Mesothelial cell of epicardium (in vitro differentiated cells): ENCODE measurements at regions not wholly inside any gene's neighbourhood (a gene's known extent, or its start where the extent isn't known, plus 50 kb on each side); places are given as distances from the start of the nearest gene placed in this dataset.

Source experiments
- DNase-seq, 2 experiments: peaks; one replicate each; pipeline ENCODE4 v3.0.0; 2021; ENCODE audit warnings: low spot score in 2 of 2; ENCODE audit not compliant: unreplicated experiment in 2 of 2
- H3K27ac Mint-ChIP-seq: 2 replicates; pipeline ENCODE4 v1.8.0; 2021; ENCODE audit warnings: mixed read lengths
- H3K27me3 Mint-ChIP-seq: 2 replicates; pipeline ENCODE4 v1.8.0; 2021; ENCODE audit warnings: low read depth, mixed read lengths
- H3K36me3 Mint-ChIP-seq: 2 replicates; pipeline ENCODE4 v1.8.0; 2021; ENCODE audit warnings: mixed read lengths
- H3K4me1 Mint-ChIP-seq: 2 replicates; pipeline ENCODE4 v1.8.0; 2021; ENCODE audit warnings: mixed read lengths
- H3K4me3 Mint-ChIP-seq: 2 replicates; pipeline ENCODE4 v1.8.0; 2021; ENCODE audit warnings: mild to moderate bottlenecking, moderate library complexity, mixed read lengths
- H3K9me3 Mint-ChIP-seq: 2 replicates; pipeline ENCODE4 v1.8.0; 2021; ENCODE audit warnings: mixed read lengths
- CTCF ChIP-seq: fragments of 200-600 bp; sonication (generic); IDR thresholded peaks from one replicate; pipeline ENCODE4 v1.5.0; 2021; ENCODE audit warnings: antibody characterized with exemption; ENCODE audit not compliant: unreplicated experiment

DNA sequence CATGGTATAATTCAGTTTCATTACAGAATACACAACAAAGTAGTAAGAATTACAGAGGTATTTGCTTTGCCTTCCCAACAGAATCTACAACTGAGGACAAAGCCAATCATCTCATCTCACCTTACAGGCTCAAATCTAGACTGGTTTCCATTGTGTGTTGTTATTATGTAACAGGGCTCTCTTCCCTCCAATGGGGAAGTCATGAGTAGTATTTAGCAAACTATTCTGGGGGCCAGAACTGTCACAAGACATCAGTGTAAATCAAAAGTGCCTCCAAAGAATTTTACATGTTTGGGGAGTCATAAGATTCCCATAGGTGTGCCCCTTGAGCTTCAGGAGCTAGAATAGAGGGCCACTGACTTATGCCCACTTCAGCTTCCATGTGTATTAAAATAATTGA is 187.0 kb upstream of the EDNRB start:
- H3K4me3 Mint-ChIP-seq = no peak overlapping the region
- H3K27ac Mint-ChIP-seq = no peak overlapping the region
- H3K36me3 Mint-ChIP-seq = peaks cover 2% of the 10 kb centered on the region
- peaks cover 8% of the 10 kb centered on the region for H3K9me3 Mint-ChIP-seq
- DNase-seq = no peak
- H3K4me1 Mint-ChIP-seq = no peaks in the 10 kb centered on the region
- no peaks in the 10 kb centered on the region for H3K27me3 Mint-ChIP-seq
- no peak for TF ChIP-seq CTCF

- no peaks in the 10 kb centered on the region for H3K4me1 Mint-ChIP-seq
- no peak overlapping the region for H3K27ac Mint-ChIP-seq
- TF ChIP-seq CTCF = no peak
- H3K36me3 Mint-ChIP-seq = no peaks in the 10 kb centered on the region
- no peaks in the 10 kb centered on the region for H3K9me3 Mint-ChIP-seq
- no peak for DNase-seq
- H3K27me3 Mint-ChIP-seq = no peaks in the 10 kb centered on the region
- no peak overlapping the region for H3K4me3 Mint-ChIP-seq
These were observed 185.3 kb upstream of the EDNRB start for GRCh38 chr13:78103936-78104335.

- Mint-ChIP-seq H3K27ac (no peak overlapping the region), H3K36me3 (no peaks in the 10 kb centered on the region), H3K4me1 (no peaks in the 10 kb centered on the region), H3K4me3 (no peak overlapping the region), H3K9me3 (peaks cover 5% of the 10 kb centered on the region), H3K27me3 (no peaks in the 10 kb centered on the region)
- no peak for TF ChIP-seq CTCF
- DNase-seq = no peak
These were observed 184.1 kb upstream of the EDNRB start for GRCh38 chr13:78102741-78103140.

DNA sequence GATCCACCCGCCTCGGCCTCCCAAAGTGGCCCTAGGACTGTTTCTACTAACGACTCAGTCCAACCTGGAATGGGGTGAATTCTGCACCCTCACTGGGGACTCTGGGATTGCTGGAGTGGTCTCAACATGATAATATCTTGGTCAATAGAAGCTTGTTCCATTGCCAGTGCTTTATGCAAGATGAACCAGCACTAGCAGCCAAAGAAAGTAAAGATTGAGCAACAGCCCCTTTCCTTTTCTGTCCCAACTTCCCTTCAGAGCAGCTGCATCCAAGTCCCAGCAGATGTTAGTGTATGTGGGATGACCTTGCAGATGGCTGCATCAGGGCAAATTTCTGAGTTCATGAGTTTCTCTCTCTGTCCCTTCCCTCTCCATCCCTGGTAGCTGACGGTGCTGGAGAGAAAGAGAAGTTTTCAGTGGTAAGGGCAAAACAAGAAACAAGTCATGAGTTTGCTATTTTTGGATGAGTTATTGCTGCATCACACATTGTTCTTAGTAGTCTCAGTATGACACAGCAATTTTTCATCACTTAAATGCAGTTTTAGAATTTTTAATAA is 183.6 kb upstream of the EDNRB start:
- peaks cover 5% of the 10 kb centered on the region for H3K9me3 Mint-ChIP-seq
- no peak for TF ChIP-seq CTCF
- no peaks in the 10 kb centered on the region for H3K36me3 Mint-ChIP-seq
- H3K4me1 Mint-ChIP-seq = no peaks in the 10 kb centered on the region
- H3K4me3 Mint-ChIP-seq = no peak overlapping the region
- no peak overlapping the region for H3K27ac Mint-ChIP-seq
- no peaks in the 10 kb centered on the region for H3K27me3 Mint-ChIP-seq
- no peak for DNase-seq

GRCh38 chr13:78100486-78100885 is 181.9 kb upstream of the EDNRB start:
- Mint-ChIP-seq H3K4me3 (no peak overlapping the region), H3K27ac (no peak overlapping the region), H3K36me3 (no peaks in the 10 kb centered on the region), H3K4me1 (no peaks in the 10 kb centered on the region), H3K27me3 (no peaks in the 10 kb centered on the region), H3K9me3 (peaks cover 10% of the 10 kb centered on the region)
- no peak for DNase-seq
- TF ChIP-seq CTCF = no peak

- Mint-ChIP-seq H3K4me1 (no peaks in the 10 kb centered on the region), H3K9me3 (peaks cover 10% of the 10 kb centered on the region), H3K36me3 (no peaks in the 10 kb centered on the region), H3K27me3 (no peaks in the 10 kb centered on the region), H3K27ac (no peak overlapping the region), H3K4me3 (no peak overlapping the region)
- TF ChIP-seq CTCF = no peak
- no peak for DNase-seq
These were observed 179.6 kb upstream of the EDNRB start for GRCh38 chr13:78098249-78098648.
